Fibroblast of villous mesenchyme (primary cell): ENCODE measurements at regions not wholly inside any gene's neighbourhood (a gene's known extent, or its start where the extent isn't known, plus 50 kb on each side); places are given as distances from the start of the nearest gene placed in this dataset.

Source experiments
- DNase-seq: peaks from one replicate; pipeline ENCODE4 v3.0.0-alpha.2; 2010; ENCODE audit warnings: low read depth
- H3K4me3 ChIP-seq: 2 replicates; pipeline ENCODE4 v1.5.1; 2011; ENCODE audit warnings: low read depth, mild to moderate bottlenecking, low read length
- CTCF ChIP-seq: IDR thresholded peaks from 2 replicates; pipeline ENCODE4 v1.5.1; 2012; ENCODE audit warnings: low read depth, mild to moderate bottlenecking, low read length; ENCODE audit not compliant: insufficient read depth

- H3K4me3 ChIP-seq, result no peak overlapping the region
- no peak for DNase-seq
- TF ChIP-seq CTCF, result no peak
Observed at GRCh38 chr15:98570119-98570518, 78.2 kb upstream of the IGF1R start.

GRCh38 chr15:98580572-98580971 lies 67.8 kb upstream of the IGF1R start:
- DNase-seq, result no peak
- no peak overlapping the region for H3K4me3 ChIP-seq
- no peak for TF ChIP-seq CTCF

GRCh38 chr15:98581715-98582114 lies 66.6 kb upstream of the IGF1R start:
- H3K4me3 ChIP-seq, result no peak overlapping the region
- no peak for DNase-seq
- TF ChIP-seq CTCF, result no peak

- H3K4me3 ChIP-seq, result no peak overlapping the region
- TF ChIP-seq CTCF, result no peak
- DNase-seq, result no peak
Observed at GRCh38 chr15:98582900-98583554, 65.3 kb upstream of the IGF1R start.

- no peak for TF ChIP-seq CTCF
- no peak overlapping the region for H3K4me3 ChIP-seq
- DNase-seq, result no peak
Observed at GRCh38 chr15:98583771-98584430, 64.4 kb upstream of the IGF1R start.

GRCh38 chr15:98586066-98586465 lies 62.3 kb upstream of the IGF1R start:
- H3K4me3 ChIP-seq, result no peak overlapping the region
- no peak for DNase-seq
- no peak for TF ChIP-seq CTCF
